ENCODE measurements at regions not wholly inside any gene's neighbourhood (a gene's known extent, or its start where the extent isn't known, plus 50 kb on each side); places are given as distances from the start of the nearest gene placed in this dataset.

DNA sequence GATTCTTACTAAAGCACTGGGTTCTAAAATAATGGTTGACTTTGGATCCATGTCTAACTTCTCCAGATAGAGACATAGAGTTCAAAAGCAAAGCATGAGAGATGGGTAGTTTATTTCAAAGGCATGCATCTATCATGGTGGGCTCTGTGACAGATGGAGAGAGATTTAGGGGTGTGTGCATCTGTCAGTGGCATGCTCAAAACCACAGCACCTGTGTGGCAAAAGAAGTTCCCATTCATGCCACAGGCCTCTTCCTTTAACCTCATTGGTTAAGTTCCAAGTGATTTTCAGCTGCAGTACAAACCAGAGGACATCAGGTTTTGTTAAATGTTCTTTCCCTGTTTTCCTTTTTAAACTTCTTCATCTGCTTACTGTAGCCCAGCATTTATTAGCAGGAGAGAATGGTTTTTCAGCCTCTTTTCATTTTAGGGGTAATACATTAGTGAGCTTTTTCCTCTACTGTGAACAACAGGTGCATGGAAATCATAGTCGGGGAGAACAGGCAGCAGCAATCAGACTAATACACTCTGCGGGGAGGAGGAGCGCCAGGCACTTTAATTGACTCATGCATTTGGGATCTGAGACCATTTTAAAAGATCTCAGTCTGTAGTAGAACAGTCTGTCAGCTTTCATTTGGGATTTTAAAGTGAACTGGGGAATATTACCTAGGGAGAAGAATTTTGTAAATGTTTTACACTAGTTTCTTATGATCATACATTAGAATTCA is 52.4 kb upstream of the UPP2 start:
- DNase-seq = no peak
- intact Hi-C loops (cut with DNase I) = no loop called here

DNA sequence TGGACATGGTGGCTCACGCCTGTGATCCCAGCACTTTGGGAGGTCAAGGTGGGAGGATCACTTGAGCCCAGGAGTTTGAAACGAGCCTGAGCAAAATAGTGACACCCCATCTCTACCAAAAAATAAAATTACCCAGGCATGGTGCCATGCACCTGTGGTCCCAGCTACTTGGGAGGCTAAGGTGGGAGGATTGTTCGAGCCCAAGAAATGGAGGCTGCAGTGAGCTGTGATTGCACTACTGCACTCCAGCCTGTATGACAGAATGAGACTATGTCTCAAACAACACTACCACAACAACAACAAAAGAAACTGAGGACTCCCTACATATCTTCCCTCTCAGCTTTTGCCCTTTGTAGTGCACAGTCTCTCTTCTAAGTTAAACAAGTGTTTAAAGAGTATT is 53.3 kb upstream of the UPP2 start:
- intact Hi-C loops (cut with DNase I) = no loop called here
- DNase-seq = no peak

DNA sequence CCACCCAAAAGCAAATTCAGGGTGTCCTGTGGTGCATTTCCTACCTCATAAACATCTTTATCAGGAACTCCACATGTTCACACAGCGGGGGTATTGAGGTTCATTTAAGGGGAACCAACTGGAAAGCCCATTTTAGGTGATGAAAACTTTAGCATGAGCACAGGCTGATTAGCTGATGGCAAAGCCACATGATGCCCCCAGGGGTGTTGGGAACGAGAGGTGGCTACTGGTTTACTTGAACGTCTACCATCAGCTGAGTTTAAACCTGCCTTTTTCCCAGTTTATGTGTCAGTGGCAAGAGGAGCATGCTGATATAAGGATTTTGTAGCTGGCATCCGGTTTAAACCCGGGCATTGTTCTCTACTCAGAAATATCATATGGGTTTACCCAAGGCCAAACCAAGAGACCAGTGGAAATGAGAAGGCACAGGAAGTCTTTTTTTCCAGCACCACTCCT is 54.5 kb upstream of the UPP2 start:
- no peak for DNase-seq
- intact Hi-C loops (cut with DNase I) = no loop called here

DNA sequence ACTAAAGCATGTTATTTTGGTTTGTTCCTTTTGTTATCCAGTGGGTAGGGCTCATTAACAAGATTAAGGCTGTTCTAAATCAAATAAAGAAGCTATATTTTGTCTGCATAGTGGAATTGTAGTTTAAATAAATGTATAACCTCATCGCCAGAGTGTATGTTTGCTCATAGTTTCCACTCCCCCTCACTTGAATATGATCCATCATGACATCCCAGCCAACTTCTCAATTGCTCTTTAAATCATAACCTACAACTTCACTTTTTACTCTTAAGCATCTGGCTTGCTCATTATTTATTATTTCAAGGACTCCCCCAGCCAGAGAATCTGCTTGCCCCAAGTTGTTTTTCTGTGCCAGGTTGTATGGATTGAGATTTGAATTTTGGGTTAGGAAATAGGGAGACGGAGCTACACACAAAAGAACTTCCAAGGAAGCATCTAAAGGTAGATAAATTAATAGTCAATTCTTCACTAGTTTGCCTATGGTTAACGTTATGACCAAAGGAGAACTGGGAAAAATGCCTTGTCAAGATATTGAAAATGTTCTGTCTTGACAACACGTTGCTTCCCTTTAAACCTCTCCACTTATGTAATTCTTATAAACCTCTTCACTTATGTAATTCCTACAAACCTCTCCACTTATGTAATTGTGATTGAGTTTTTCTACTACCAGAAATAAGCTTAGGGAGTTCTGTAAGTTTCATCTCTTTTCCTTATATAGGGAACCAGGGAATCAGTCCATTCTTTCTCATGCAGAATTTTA is 55.4 kb upstream of the UPP2 start:
- intact Hi-C loops (cut with DNase I) = no loop called here
- DNase-seq = no peak

DNA sequence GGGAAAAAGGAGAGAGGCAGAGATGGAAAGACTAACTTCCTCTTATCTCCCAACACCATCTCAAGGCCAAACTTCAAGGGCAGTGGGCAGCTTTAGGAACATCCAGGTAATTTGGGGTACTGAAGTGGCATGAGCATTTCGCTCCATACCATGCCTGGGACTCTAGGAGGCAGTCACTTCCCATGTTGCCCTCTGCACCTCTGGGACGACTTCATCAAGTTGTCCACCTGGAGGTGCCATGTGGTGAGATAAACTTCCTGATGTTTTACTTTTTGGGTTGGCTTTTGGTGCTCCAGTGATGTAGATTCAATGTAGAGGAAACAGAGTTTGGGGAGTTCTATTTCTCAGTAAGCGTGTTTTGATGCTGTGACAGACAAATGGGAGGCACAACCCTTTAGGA is 56.3 kb upstream of the UPP2 start:
- no peak for DNase-seq
- intact Hi-C loops (cut with DNase I) = no loop called here

- intact Hi-C loops (cut with DNase I) = no loop called here
- no peak for DNase-seq
Observed at GRCh38 chr2:158043181-158043948, 58.3 kb upstream of the UPP2 start.

DNA sequence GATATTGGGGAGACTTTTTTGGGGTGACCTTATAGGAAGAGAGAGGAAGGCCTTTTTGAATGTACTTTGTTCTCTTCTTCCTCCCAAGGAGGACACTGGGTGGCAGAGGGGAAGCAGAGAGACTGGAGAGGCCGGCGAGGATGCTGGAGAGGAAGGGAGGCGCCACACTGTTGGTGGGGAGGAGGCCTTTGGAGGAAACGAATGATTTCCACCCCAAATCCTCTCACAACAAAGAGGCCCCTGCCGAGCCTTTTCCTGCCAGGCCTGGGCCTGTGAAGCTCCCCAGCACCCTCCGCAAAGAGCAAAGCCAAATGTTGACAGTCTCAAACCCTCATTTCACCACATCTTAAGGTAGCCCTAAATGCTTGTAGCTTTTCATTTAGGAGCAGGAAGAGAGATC is 59.0 kb upstream of the UPP2 start:
- no peak for DNase-seq
- intact Hi-C loops (cut with DNase I) = no loop called here

DNA sequence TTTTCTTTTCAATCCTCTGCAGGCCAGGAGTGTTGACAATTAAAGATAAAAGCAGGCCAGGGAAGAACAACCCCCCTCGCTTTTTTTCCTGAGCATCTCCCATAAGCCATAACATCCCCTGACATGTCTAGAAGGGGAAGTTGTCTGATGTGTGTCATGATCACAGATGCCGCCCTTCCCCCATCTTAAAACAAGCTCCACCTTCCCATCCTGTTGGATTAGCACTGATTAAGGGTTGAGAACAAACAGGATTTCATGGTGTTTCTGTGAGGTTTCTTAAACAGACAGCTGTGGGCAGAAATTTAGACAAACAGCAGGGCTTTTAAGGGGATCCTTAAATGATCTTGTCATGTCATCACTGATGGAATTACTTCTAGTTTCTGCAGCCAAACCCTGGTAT is 59.4 kb upstream of the UPP2 start:
- intact Hi-C loops (cut with DNase I) = no loop called here
- no peak for DNase-seq

DNA sequence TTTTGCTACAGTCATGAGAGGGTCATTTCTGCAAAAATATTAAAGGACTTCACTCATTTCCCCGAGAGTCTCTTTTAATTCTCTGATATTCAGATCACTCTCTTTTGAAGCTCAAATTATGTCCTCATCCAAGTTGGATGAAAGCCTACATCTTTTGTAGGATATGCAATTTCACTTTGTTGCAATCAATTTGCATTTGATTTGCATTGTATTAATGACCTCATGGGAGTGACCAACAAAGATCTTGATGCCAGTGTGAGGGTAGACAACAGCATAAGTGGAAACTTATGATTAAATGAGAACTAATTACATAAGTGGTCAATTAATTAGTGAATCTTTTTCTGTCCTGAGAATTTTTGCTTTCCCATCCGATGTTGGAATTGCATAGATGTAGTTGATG is 60.3 kb upstream of the UPP2 start:
- intact Hi-C loops (cut with DNase I) = no loop called here

GRCh38 chr2:158038901-158039300 is 62.8 kb upstream of the UPP2 start:
- intact Hi-C loops (cut with DNase I) = no loop called here

More for the DNA sequence above, 60.3 kb upstream of the UPP2 start:
- no peak for DNase-seq

GRCh38 chr2:158034198-158034866 is 67.3 kb upstream of the UPP2 start:
- DNase-seq = peak in 25 of 42 donors; percentile 5 to 74 (median 37)
- intact Hi-C loops (cut with DNase I) = loop anchor here (5.0 kb wide), 1 partner anchor 713 kb away; no protein-coding TSS in a partner anchor

More at GRCh38 chr2:158038901-158039300, 62.8 kb upstream of the UPP2 start:
- no peak for DNase-seq

DNA sequence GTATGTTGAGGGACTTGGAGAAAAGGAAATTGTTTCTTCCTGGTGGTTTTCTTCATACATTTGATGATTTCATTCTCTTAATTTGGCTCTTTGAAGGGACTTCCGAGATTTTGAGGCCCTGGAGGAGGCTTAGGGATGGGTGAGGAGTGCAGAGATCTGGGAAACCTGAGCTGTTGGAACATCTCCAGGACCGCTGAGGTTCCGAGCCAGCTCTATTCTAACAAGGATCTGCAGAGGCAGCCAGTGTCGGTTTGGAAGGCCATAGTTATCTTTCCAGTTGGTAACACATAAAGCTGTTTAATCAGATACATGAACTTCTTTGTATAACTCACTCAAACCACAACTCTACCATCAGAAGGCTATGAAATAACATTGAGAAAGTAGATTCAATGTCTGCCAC is 70.3 kb upstream of the UPP2 start:
- intact Hi-C loops (cut with DNase I) = loop anchor here (5.0 kb wide), 1 partner anchor 716 kb away; no protein-coding TSS in a partner anchor
- DNase-seq = no peak

DNA sequence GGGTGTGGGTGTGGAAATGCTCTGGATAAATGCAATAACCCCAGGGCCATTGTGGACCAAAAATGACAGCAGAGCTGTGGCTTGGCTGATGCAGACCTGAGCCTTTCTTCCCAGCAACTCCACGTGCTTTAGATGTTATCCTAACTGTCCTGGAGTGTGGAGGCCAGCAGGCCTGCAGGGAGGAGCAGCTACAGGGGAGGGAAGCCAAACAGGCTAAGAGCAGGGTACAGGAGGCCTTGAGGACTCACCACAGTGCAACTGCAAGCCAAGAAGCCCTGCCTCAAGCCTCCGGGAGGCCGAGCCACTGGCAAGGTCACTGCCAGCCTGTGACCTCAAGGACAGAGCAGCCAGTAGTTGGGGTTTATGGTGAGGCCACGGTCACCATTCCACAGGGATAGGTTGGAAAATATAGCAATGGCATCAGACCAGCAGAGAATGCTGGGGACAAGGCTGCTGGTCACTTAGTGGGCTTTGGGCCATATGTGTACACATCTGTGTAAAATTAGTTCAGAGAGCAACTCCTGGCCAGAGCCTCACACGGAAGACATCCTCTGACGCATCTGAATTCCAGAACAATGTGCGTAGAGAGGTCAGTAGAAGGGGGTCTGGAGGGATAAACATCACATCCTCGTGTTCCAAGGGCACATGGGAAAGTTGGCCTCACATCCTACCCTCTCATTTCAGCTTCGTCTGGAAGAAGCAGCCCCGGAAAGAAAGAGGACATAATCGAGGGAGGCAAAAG is 76.2 kb upstream of the UPP2 start:
- no peak for DNase-seq
- intact Hi-C loops (cut with DNase I) = no loop called here

DNA sequence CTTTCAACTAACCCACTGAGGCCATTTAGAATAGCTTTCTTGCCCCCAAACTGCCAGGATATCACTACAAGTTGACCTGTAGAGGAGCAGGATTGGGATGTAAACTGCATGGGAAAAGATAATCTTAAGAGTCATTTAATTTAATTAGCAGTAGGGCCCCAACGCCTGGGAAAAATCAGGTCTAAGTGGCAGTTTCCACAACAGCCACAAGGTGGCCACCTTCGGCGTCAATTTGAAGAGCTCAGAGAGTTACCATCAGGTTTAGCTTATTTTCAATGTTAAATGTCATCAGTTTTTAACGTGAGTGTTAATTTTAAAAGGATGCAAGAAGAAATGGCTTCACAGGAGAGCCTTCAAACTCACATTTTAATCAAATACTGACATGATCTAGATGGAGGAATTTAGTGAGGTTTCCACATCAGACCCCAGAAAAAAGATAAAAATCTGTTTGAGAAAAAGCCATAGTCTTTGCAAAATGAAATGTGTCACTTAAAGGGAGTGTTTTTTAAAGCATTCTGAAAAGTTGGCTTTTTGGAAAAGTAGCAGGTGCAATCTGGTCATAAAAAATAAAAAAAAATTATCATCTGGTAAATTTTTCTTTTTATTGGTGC is 77.3 kb upstream of the UPP2 start:
- peak; percentile 19 to 85 (median 66) for DNase-seq
- intact Hi-C loops (cut with DNase I) = no loop called here

- intact Hi-C loops (cut with DNase I) = no loop called here
- DNase-seq = no peak
Observed at GRCh38 chr2:158022888-158023287, 78.8 kb upstream of the UPP2 start.

DNA sequence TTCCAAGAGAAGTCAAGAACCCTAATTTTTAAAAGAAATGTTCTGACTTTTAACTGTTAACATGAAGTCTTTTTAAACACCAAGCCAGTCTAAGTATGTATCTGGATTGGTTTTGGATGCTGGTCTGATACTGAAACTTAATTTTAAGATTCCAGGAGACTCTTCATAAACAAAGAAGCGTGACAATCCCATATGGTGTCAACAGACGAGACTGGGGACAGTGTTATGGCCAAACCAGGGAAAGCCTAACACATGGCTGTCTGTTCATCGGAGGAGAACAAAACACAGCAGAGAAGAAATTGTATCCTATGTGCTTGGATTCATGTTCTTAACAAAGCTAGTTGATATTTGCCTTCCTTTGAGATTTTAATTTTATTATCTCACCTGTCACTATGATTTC is 80.5 kb upstream of the UPP2 start:
- no peak for DNase-seq
- intact Hi-C loops (cut with DNase I) = no loop called here

GRCh38 chr2:158015428-158016076 is 86.1 kb upstream of the UPP2 start:
- DNase-seq = no peak
- intact Hi-C loops (cut with DNase I) = no loop called here

DNA sequence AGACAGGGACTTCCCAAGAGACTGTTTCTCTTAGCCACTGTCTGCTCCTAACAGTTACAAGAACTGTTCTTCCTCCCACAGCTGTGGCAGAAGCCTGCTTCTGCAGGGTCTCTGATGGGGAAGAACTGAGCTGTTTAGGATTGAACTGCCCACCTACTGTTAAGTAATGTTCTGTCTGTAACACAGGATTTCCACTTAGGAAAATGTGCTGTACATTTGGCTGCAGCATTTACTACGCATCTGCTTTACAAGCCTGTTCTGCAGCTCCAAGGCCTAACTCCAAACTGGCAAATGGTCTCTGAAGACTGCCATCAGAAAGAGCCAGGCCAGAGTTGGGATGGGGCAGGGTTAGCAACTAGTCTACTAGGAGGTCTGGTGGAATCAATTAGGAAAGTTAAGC is 87.8 kb upstream of the UPP2 start:
- intact Hi-C loops (cut with DNase I) = loop anchor here (5.0 kb wide), 1 partner anchor 237 kb away; no protein-coding TSS in a partner anchor

More for the DNA sequence above, 87.8 kb upstream of the UPP2 start:
- DNase-seq = no peak

Measured in head of caudate nucleus (tissue), 42 donors.